ENCODE measurements at regions not wholly inside any gene's neighbourhood (a gene's known extent, or its start where the extent isn't known, plus 50 kb on each side); places are given as distances from the start of the nearest gene placed in this dataset.

DNA sequence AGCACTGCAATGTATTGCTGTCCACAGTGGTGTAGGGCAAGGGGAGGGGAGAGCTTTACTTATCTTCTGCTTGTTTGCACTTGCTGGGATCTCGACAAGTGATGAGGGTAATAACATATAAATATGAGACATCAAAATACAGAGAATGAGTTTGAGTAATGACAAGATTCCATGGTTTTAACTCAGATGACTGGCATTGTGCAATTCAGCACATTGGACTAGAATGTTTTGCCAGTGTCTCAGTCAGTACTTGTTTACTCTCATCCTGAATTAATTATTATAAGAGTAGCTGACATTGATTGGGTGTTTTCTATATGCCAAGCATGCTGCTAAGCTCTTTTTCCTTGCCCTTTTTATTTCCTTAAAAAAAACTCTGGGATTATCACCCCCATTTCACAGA, 306.7 kb upstream of the MMADHC start:
- Mint-ChIP-seq H3K27me3 (ENCODE audit: low read depth) (no peaks in the 10 kb centered on the region), H3K4me1 (peaks cover 8 to 10% of the 10 kb centered on the region in 2 experiments), H3K36me3 (ENCODE audit: insufficient read depth in 1 of 3, low read depth in 3 of 3) (no peaks in the 10 kb centered on the region; a peak in 1 of 7 replicates), H3K9me3 (no peaks in the 10 kb centered on the region), H3K27ac (no peak overlapping the region), H3K4me3 (no peak overlapping the region)
- Histone ChIP-seq H2BK120ac (ENCODE audit: low read depth, low read length, poor library complexity, severe bottlenecking) (no peak overlapping the region), H2BK12ac (ENCODE audit: insufficient read length, low read depth, low read length) (no peak overlapping the region), H3K79me1 (ENCODE audit: insufficient read depth, low read depth, low read length, poor library complexity, severe bottlenecking) (no peaks in the 10 kb centered on the region), H3K27ac (ENCODE audit: insufficient read length, low read depth, low read length) (no peak overlapping the region), H3K18ac (ENCODE audit: insufficient read length, low read depth, low read length) (no peak overlapping the region), H3K4me2 (ENCODE audit: insufficient read depth, insufficient read length, low read length) (no peak overlapping the region), H3T11ph (ENCODE audit: low read length) (no peak overlapping the region), H2AFZ (ENCODE audit: low read length) (no peak overlapping the region), H3K23me2 (ENCODE audit: insufficient read length, low read depth, low read length, poor library complexity, severe bottlenecking) (no peaks in the 10 kb centered on the region), H2AK5ac (ENCODE audit: insufficient read length, low read length) (no peak overlapping the region), H2BK15ac (ENCODE audit: low read depth, low read length) (no peak overlapping the region), H3K14ac (ENCODE audit: insufficient read depth, low read length) (no peak overlapping the region), H3K27me3 (ENCODE audit: insufficient read depth, low read length) (no peaks in the 10 kb centered on the region), H3K4ac (ENCODE audit: low read depth, low read length) (no peak overlapping the region), H3K9me3 (ENCODE audit: control insufficient read depth, low read depth, low read length) (no peaks in the 10 kb centered on the region), H4K8ac (replicated peaks; ENCODE audit: insufficient read length, low read depth, low read length) (no peak overlapping the region), H3K23ac (ENCODE audit: insufficient read length, low read depth, low read length) (no peak overlapping the region), H3K4me1 (ENCODE audit: insufficient read depth, low read length) (peaks cover 2% of the 10 kb centered on the region; the same call in 1 of the 2 replicates), H4K20me1 (ENCODE audit: control insufficient read depth, insufficient read depth, insufficient read length) (no peaks in the 10 kb centered on the region), H3K56ac (ENCODE audit: insufficient read length, low read depth, low read length) (no peak overlapping the region), H3K79me2 (ENCODE audit: insufficient read depth, low read length) (no peaks in the 10 kb centered on the region), H2BK5ac (ENCODE audit: insufficient read length, low read length) (no peak overlapping the region), H4K5ac (ENCODE audit: insufficient read length, low read depth, low read length) (no peak overlapping the region), H4K91ac (ENCODE audit: insufficient read length, low read depth, low read length) (no peak overlapping the region), H2BK20ac (ENCODE audit: low read depth, low read length, poor library complexity, severe bottlenecking) (no peak overlapping the region), H3K9ac (ENCODE audit: extremely low read depth, insufficient read length, low read length) (no peak overlapping the region)
- WGBS (ENCODE audit: extremely low coverage, insufficient read length, low lambda C conversion rate): no CpG with 5 or more reads among the region's 1 CpG
- no peak for DNase-seq
- TF ChIP-seq CTCF (conservative IDR thresholded peaks at IDR 0.05): no peak
